ENCODE measurements at regions not wholly inside any gene's neighbourhood (a gene's known extent, or its start where the extent isn't known, plus 50 kb on each side); places are given as distances from the start of the nearest gene placed in this dataset.

DNA sequence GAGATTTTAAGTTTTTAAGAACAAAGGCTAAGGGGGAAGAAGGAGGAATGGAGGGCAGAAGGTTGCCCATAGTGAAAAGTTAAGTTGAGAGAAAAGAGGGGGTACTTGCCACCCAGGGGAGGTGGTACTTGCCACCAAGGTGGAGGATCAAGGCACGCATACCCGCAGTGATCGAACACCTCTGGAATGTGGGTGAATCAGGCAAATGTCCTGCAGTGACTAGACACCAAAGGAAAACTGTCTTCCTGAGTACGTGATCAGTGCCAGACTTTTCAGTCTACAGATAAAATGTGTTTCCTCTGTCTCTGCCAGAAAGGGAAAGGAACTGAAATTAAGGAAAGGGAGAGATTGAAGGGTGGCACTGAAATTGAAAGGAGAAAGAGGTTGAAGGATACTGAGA, 2285.3 kb downstream of the TP53TG3F start:
- Histone ChIP-seq H3K4me1 (no peaks in the 10 kb centered on the region), H3K27me3 (replicated peaks; ENCODE audit: control insufficient read depth, insufficient read depth, low read length) (no peaks in the 10 kb centered on the region), H3K9me3 (no peaks in the 10 kb centered on the region), H3K4me3 (ENCODE audit: low read depth, low read length) (no peak overlapping the region), H3K36me3 (ENCODE audit: control insufficient read depth, insufficient read depth, low read length) (no peaks in the 10 kb centered on the region)
- Mint-ChIP-seq H3K4me1 (ENCODE audit: low read depth, unreplicated experiment) (no peaks in the 10 kb centered on the region), H3K36me3 (ENCODE audit: insufficient read depth, unreplicated experiment) (no peaks in the 10 kb centered on the region), H3K27ac (ENCODE audit: unreplicated experiment) (no peak overlapping the region), H3K9me3 (ENCODE audit: unreplicated experiment) (peaks cover 63% of the 10 kb centered on the region), H3K4me3 (ENCODE audit: unreplicated experiment) (no peak overlapping the region), H3K27me3 (ENCODE audit: insufficient read depth, unreplicated experiment) (no peaks in the 10 kb centered on the region)
- CTCF ChIA-PET, result no interaction called here
- POLR2A ChIA-PET, result no interaction called here
- TF ChIP-seq, protein P1, sequence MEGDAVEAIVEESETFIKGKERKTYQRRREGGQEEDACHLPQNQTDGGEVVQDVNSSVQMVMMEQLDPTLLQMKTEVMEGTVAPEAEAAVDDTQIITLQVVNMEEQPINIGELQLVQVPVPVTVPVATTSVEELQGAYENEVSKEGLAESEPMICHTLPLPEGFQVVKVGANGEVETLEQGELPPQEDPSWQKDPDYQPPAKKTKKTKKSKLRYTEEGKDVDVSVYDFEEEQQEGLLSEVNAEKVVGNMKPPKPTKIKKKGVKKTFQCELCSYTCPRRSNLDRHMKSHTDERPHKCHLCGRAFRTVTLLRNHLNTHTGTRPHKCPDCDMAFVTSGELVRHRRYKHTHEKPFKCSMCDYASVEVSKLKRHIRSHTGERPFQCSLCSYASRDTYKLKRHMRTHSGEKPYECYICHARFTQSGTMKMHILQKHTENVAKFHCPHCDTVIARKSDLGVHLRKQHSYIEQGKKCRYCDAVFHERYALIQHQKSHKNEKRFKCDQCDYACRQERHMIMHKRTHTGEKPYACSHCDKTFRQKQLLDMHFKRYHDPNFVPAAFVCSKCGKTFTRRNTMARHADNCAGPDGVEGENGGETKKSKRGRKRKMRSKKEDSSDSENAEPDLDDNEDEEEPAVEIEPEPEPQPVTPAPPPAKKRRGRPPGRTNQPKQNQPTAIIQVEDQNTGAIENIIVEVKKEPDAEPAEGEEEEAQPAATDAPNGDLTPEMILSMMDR (IDR thresholded peaks at IDR 0.05; ENCODE audit: insufficient read depth in 1 of 2, low read depth in 1 of 2, low read length in 1 of 2, severe bottlenecking in 1 of 2, unreplicated experiment in 1 of 2), result no peak
- intact Hi-C loops (cut with micrococcal nuclease; ENCODE audit: unreplicated experiment), result no loop called here
- no TSS peak for BruUV-seq (replicated peaks)
- no peak for DNase-seq

DNA sequence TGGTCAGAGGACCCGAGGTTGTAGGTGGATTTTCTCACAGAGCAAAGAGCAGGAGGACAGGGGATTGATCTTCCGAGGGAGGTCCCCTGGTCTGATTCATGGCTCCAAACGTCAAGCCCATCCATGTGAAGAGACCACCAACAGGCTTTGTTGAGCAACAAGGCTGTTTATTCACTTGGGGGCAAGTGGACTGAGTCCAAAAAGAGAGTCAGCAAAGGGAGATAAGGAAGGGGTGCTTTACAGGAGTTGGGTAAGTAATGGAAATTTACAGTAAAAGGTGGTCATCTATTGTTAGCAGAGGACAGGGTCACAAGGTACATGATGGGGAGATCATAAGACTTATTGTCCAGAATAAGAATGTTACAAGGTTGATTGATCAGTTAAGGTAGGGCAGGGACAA, 2285.8 kb downstream of the TP53TG3F start:
- BruUV-seq (replicated peaks), result no TSS peak
- H3K4me3 ChIP-seq (ENCODE audit: low read depth, low read length), result no peak overlapping the region
- H3K9me3 Mint-ChIP-seq (ENCODE audit: unreplicated experiment), result peaks cover 58% of the 10 kb centered on the region

DNA sequence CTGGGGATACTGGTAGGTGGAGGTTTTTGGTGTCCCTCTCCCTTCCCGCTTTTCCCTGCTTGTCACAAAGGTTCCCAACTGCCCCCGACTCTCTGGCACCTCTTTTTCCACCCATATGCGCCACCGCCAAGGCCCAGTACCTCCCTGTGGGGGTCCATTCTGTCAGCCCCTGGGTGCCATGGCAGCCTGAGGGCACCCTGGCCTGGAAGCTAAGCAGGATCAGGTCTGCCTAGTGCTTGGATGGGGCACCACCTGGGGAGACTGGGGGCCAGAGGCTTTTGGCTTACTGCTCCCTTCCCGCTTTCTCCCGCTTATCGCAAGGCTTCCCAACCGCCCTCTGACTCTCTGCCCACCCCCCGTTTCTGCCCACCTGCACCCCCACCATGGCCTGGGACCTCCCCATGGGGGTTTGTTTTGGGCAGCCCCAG, 2286.4 kb downstream of the TP53TG3F start:
- no peaks in the 10 kb centered on the region for H3K36me3 ChIP-seq (ENCODE audit: control insufficient read depth, insufficient read depth, low read length)
- CTCF ChIA-PET, result no interaction called here
- no peaks in the 10 kb centered on the region for H3K4me1 ChIP-seq
- no peaks in the 10 kb centered on the region for H3K36me3 Mint-ChIP-seq (ENCODE audit: insufficient read depth, unreplicated experiment)
- BruUV-seq (replicated peaks), result no TSS peak
- H3K4me3 Mint-ChIP-seq (ENCODE audit: unreplicated experiment), result no peak overlapping the region
- H3K27me3 ChIP-seq (replicated peaks; ENCODE audit: control insufficient read depth, insufficient read depth, low read length), result no peaks in the 10 kb centered on the region
- H3K4me1 Mint-ChIP-seq (ENCODE audit: low read depth, unreplicated experiment), result no peaks in the 10 kb centered on the region
- H3K27ac Mint-ChIP-seq (ENCODE audit: unreplicated experiment), result no peak overlapping the region
- H3K4me3 ChIP-seq (ENCODE audit: low read depth, low read length), result no peak overlapping the region
- H3K27me3 Mint-ChIP-seq (ENCODE audit: insufficient read depth, unreplicated experiment), result no peaks in the 10 kb centered on the region
- POLR2A ChIA-PET, result no interaction called here
- DNase-seq, result no peak
- TF ChIP-seq, protein P1 (IDR thresholded peaks at IDR 0.05; ENCODE audit: insufficient read depth in 1 of 2, low read depth in 1 of 2, low read length in 1 of 2, severe bottlenecking in 1 of 2, unreplicated experiment in 1 of 2), result no peak
- peaks cover 52% of the 10 kb centered on the region for H3K9me3 Mint-ChIP-seq (ENCODE audit: unreplicated experiment)
- intact Hi-C loops (cut with micrococcal nuclease; ENCODE audit: unreplicated experiment), result no loop called here
- no peaks in the 10 kb centered on the region for H3K9me3 ChIP-seq

More for the DNA sequence above, 2285.8 kb downstream of the TP53TG3F start:
- H3K36me3 Mint-ChIP-seq (ENCODE audit: insufficient read depth, unreplicated experiment), result no peaks in the 10 kb centered on the region
- intact Hi-C loops (cut with micrococcal nuclease; ENCODE audit: unreplicated experiment), result no loop called here
- no peaks in the 10 kb centered on the region for H3K4me1 ChIP-seq
- H3K4me1 Mint-ChIP-seq (ENCODE audit: low read depth, unreplicated experiment), result no peaks in the 10 kb centered on the region
- TF ChIP-seq, protein P1 (IDR thresholded peaks at IDR 0.05; ENCODE audit: insufficient read depth in 1 of 2, low read depth in 1 of 2, low read length in 1 of 2, severe bottlenecking in 1 of 2, unreplicated experiment in 1 of 2), result no peak
- POLR2A ChIA-PET, result no interaction called here
- no peak overlapping the region for H3K27ac Mint-ChIP-seq (ENCODE audit: unreplicated experiment)
- no peaks in the 10 kb centered on the region for H3K27me3 Mint-ChIP-seq (ENCODE audit: insufficient read depth, unreplicated experiment)
- CTCF ChIA-PET, result no interaction called here
- H3K27me3 ChIP-seq (replicated peaks; ENCODE audit: control insufficient read depth, insufficient read depth, low read length), result no peaks in the 10 kb centered on the region
- H3K36me3 ChIP-seq (ENCODE audit: control insufficient read depth, insufficient read depth, low read length), result no peaks in the 10 kb centered on the region
- no peak for DNase-seq
- no peaks in the 10 kb centered on the region for H3K9me3 ChIP-seq
- no peak overlapping the region for H3K4me3 Mint-ChIP-seq (ENCODE audit: unreplicated experiment)
